Ishikawa (cell line): ENCODE measurements at regions not wholly inside any gene's neighbourhood (a gene's known extent, or its start where the extent isn't known, plus 50 kb on each side); places are given as distances from the start of the nearest gene placed in this dataset.

Experiments
- EGR1 ChIP-seq: IDR thresholded peaks from 2 replicates; pipeline ENCODE4 v1.6.1; 2012
- EP300 ChIP-seq: IDR thresholded peaks from 2 replicates; pipeline ENCODE4 v1.6.1; 2012; ENCODE audit warnings: borderline replicate concordance
- MAX ChIP-seq: IDR thresholded peaks from 2 replicates; pipeline ENCODE4 v1.6.1; 2012
- NFIC ChIP-seq: IDR thresholded peaks from 2 replicates; pipeline ENCODE4 v1.6.1; 2012
- RAD21 ChIP-seq: IDR thresholded peaks from 2 replicates; pipeline ENCODE4 v1.6.1; 2012; ENCODE audit warnings: low read depth
- REST ChIP-seq: IDR thresholded peaks from 2 replicates; pipeline ENCODE4 v1.6.1; 2012; ENCODE audit warnings: low read depth, mild to moderate bottlenecking
- TAF1 ChIP-seq: IDR thresholded peaks from 2 replicates; pipeline ENCODE4 v1.6.1; 2012; ENCODE audit warnings: low read depth, mild to moderate bottlenecking
- ZBTB7A ChIP-seq: IDR thresholded peaks from 2 replicates; pipeline ENCODE4 v1.6.1; 2012; ENCODE audit warnings: low read depth

GRCh38 chr4:175051974-175052373, 133.8 kb downstream of the ADAM29 start:
- TF ChIP-seq MAX: no peak
- TF ChIP-seq EGR1: no peak
- no peak for TF ChIP-seq TAF1
- TF ChIP-seq ZBTB7A: no peak
- TF ChIP-seq EP300: no peak
- TF ChIP-seq RAD21: no peak
- TF ChIP-seq NFIC: no peak
- TF ChIP-seq REST: no peak
